MG63 (cell line): ENCODE measurements at regions not wholly inside any gene's neighbourhood (a gene's known extent, or its start where the extent isn't known, plus 50 kb on each side); places are given as distances from the start of the nearest gene placed in this dataset.

Experiments used
- DNase-seq: peaks from one replicate; pipeline ENCODE4 v3.0.0-alpha.2; 2020
- H3K27me3 ChIP-seq: fragments of 250-450 bp; sonication (Bioruptor Pico); 2 replicates; pipeline ENCODE4 v1.5.1; 2020; ENCODE audit warnings: mild to moderate bottlenecking, moderate library complexity
- H3K36me3 ChIP-seq: fragments of 250-450 bp; sonication (Bioruptor Pico); 2 replicates; pipeline ENCODE4 v1.5.1; 2020; ENCODE audit warnings: mild to moderate bottlenecking, moderate library complexity
- H3K4me3 ChIP-seq: fragments of 250-450 bp; sonication (Bioruptor Pico); 2 replicates; pipeline ENCODE4 v1.5.1; 2020; ENCODE audit warnings: mild to moderate bottlenecking, moderate library complexity
- H3K9me3 ChIP-seq: fragments of 250-450 bp; sonication (Bioruptor Pico); 2 replicates; pipeline ENCODE4 v1.5.1; 2020; ENCODE audit warnings: mild to moderate bottlenecking, moderate library complexity

DNA sequence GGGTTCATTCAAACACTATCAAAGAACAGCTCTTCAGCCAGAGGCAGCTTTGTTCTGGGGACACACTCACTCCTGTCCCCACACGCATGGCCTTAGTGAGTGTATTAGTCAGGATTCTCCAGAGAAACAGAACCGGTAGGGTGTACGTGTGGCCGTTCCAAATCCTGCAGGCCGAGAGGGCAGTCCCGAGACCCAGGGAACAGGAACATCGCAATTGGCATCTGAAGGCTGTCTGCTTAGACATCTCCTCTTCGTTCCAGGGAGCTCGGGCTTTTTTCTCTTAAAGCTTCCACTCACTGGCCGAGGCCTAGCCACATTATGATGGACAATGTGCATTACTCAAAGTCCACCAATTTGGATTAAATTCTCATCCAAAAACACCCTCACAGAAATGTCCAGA, 523.3 kb downstream of the GLRX3 start:
- Histone ChIP-seq H3K4me3 (no peak overlapping the region), H3K36me3 (no peaks in the 10 kb centered on the region), H3K9me3 (no peaks in the 10 kb centered on the region), H3K27me3 (no peaks in the 10 kb centered on the region)
- no peak for DNase-seq

DNA sequence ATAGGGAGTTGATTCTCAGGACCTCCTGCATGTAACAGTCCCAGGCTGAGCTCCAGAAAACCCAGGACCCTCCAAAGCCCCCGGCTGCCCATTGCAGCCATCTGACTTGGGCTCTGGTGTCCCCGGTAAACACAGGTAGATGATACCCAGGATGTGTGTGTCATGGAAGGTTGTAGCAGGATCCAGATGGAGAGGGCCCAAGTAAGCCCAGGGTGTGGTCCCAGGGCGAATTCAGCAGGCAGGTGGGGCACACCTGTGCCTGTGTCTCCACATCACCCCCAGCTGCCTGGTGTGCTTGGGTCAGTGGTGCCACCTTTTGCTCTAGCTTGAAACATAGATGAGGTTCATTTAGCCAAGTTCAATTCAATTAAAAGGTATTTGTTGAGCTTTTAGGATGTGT, 524.1 kb downstream of the GLRX3 start:
- Histone ChIP-seq H3K36me3 (no peaks in the 10 kb centered on the region), H3K9me3 (no peaks in the 10 kb centered on the region), H3K4me3 (no peak overlapping the region), H3K27me3 (no peaks in the 10 kb centered on the region)
- DNase-seq = no peak

- no peaks in the 10 kb centered on the region for H3K9me3 ChIP-seq
These were observed 525.2 kb downstream of the GLRX3 start for GRCh38 chr10:130661419-130661818.

DNA sequence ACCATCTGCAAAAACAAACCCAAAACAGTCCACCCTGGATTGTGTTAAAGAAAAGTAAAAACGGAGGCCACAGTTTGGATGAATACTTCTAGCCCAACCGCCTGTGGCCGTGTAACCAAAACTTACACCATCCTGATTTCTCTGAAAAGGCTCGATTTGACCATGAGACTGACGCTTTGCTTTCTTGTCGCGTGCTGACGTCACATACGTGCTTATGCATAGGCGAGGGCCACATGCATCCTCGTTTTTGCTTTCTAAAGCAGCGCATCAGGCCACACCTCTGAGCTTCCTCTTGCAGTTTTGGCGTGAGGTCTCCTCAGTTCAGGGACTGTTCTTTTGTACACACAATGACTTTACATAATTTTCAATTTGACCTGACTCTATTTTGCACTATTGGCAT, 526.6 kb downstream of the GLRX3 start:
- Histone ChIP-seq H3K4me3 (no peak overlapping the region), H3K36me3 (no peaks in the 10 kb centered on the region), H3K9me3 (no peaks in the 10 kb centered on the region), H3K27me3 (no peaks in the 10 kb centered on the region)
- no peak for DNase-seq

More at GRCh38 chr10:130661419-130661818, 525.2 kb downstream of the GLRX3 start:
- Histone ChIP-seq H3K4me3 (no peak overlapping the region), H3K36me3 (no peaks in the 10 kb centered on the region), H3K27me3 (no peaks in the 10 kb centered on the region)
- no peak for DNase-seq

- DNase-seq = no peak
- Histone ChIP-seq H3K9me3 (no peaks in the 10 kb centered on the region), H3K4me3 (no peak overlapping the region), H3K27me3 (no peaks in the 10 kb centered on the region), H3K36me3 (no peaks in the 10 kb centered on the region)
These were observed 528.3 kb downstream of the GLRX3 start for GRCh38 chr10:130664526-130664925.

DNA sequence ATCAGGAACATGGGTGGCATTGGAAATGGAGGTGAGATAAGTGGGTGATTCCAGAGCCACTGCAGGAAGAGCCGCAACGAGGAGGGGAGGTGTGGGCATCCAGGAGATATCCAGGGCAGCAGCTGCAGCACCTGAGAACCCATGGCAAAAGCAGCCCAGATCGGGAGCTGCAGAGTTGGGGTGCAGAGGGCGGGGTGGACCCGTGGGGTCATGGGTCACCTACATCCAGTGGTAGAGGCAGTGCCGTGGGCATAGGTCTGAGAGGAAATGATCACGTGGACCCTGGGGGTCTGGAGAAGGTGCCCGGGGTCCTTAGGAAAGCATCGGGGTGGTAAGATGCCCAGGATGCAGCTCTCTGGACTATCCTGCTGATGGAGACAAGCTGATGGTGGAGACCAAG, 530.0 kb downstream of the GLRX3 start:
- no peak overlapping the region for H3K4me3 ChIP-seq
- H3K36me3 ChIP-seq = no peaks in the 10 kb centered on the region
- no peak for DNase-seq
- H3K27me3 ChIP-seq = no peaks in the 10 kb centered on the region
- H3K9me3 ChIP-seq = no peaks in the 10 kb centered on the region

DNA sequence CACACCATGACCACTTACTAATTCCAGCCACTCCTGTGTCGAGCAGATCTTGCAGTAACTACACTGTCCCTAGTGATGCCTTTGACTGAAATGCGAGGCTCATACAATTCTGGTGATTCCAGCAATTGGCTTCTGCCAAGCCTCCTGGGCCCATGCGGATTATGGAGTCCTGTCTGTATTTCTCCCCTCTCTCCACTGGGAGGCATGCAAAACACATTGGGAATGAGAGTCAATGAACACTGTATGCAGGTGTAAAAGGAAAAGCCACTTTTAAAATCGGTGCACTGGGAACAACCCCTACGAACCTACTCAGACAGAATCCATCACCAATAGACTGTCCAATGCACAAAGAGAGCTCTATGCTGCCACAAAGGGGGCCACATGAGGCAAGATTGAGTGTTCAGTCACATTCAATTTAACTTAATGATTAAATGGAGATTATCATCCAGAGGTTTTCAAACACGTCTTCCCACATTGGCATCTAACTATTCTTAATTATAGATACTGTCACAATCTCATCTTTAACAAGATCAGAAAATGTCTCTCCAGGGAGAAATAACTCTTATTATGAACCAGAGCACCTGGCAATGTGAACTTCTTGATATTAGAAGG, 550.6 kb downstream of the GLRX3 start:
- no peak overlapping the region for H3K4me3 ChIP-seq
- no peaks in the 10 kb centered on the region for H3K36me3 ChIP-seq
- DNase-seq = no peak
- H3K27me3 ChIP-seq = 0 out of 2 replicates have a peak, but pooled peaks cover 2% of the 10 kb centered on the region
- no peaks in the 10 kb centered on the region for H3K9me3 ChIP-seq

- H3K36me3 ChIP-seq = no peaks in the 10 kb centered on the region
- no peak for DNase-seq
- no peak overlapping the region for H3K4me3 ChIP-seq
- H3K9me3 ChIP-seq = no peaks in the 10 kb centered on the region
- 0 out of 2 replicates have a peak, but pooled peaks cover 2% of the 10 kb centered on the region for H3K27me3 ChIP-seq
These were observed 551.4 kb downstream of the GLRX3 start for GRCh38 chr10:130687566-130687965.

DNA sequence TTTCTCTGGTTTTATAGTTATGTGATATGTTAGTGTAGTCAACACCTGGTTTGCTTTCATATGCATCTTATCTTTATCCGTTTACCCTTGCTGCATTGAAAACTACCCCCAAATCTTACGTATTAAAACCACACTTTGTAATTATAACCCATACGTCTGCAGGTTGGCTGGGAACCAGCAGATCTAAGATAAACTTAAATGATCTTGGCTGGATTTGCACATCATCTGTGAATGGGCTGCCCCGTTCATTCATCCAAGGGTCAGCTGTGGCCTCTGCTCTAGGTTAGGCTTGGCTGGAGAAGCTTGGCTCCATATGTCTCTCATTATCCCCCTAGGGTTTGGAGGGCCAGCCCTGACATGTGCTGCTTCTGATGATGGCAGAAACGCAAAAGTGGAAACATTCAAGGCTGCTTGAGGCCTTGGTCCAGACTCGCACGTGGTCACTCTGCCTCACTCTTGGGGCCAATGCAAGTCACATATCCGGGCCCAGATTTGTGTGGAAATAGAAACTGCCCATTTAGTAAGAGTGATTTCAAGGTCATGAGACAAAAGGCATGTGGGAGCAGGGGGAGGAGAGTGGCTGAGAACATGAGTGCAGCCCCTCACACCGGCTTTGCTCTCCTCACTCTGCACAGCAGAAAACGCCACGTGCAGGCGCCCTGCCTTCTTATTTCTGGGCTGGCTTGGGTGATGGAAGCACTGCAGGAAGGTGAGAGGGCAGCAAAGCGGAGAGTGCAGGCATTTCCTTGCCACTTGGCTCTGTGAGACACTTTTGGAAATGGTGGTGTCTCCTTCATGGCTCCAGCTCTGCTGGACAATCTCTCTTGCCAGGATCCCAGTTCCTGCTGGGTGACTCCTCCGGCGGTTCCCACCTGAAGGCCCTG, 553.8 kb downstream of the GLRX3 start:
- no peaks in the 10 kb centered on the region for H3K36me3 ChIP-seq
- H3K27me3 ChIP-seq = 0 out of 2 replicates have a peak, but pooled peaks cover 2% of the 10 kb centered on the region
- no peaks in the 10 kb centered on the region for H3K9me3 ChIP-seq
- H3K4me3 ChIP-seq = no peak overlapping the region
- no peak for DNase-seq

- Histone ChIP-seq H3K9me3 (no peaks in the 10 kb centered on the region), H3K4me3 (no peak overlapping the region), H3K27me3 (0 out of 2 replicates have a peak, but pooled peaks cover 2% of the 10 kb centered on the region), H3K36me3 (no peaks in the 10 kb centered on the region)
- DNase-seq = no peak
These were observed 555.6 kb downstream of the GLRX3 start for GRCh38 chr10:130691776-130692175.

GRCh38 chr10:130696870-130697269, 560.7 kb downstream of the GLRX3 start:
- no peak for DNase-seq
- no peak overlapping the region for H3K4me3 ChIP-seq
- no peaks in the 10 kb centered on the region for H3K27me3 ChIP-seq
- H3K36me3 ChIP-seq = no peaks in the 10 kb centered on the region
- no peaks in the 10 kb centered on the region for H3K9me3 ChIP-seq

- no peak for DNase-seq
- H3K27me3 ChIP-seq = no peaks in the 10 kb centered on the region
- no peaks in the 10 kb centered on the region for H3K9me3 ChIP-seq
- no peak overlapping the region for H3K4me3 ChIP-seq
- no peaks in the 10 kb centered on the region for H3K36me3 ChIP-seq
These were observed 571.3 kb downstream of the GLRX3 start for GRCh38 chr10:130707389-130707979.

DNA sequence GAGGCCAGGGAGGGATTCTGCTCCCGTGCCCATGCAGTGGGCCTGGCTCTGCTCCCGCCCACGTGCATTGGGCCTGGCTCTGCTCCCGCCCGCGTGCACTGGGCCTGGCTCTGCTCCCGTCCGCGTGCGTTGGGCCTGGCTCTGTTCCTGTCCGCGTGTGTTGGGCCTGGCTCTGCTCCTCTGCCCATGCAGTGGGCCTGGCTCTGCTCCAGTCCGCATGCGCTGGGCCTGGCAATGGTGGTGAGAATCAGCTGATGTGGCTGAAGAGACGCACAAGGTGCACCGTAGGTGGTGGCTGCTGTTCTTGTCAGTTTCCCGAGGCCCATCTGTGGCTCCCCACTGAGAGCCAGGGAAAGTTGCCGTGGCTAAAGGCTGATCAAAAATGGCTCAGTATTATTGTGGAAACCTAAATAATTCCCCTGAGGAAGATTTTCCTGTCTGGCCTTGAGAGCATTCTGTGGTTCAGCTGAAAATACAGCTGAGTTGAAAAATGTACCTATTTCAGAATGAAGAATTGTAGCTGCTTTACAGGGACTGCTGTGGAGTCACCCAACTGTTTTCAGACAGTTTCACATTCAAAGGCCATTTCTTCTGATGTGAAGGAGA, 572.4 kb downstream of the GLRX3 start:
- Histone ChIP-seq H3K4me3 (no peak overlapping the region), H3K27me3 (no peaks in the 10 kb centered on the region), H3K9me3 (no peaks in the 10 kb centered on the region), H3K36me3 (no peaks in the 10 kb centered on the region)
- no peak for DNase-seq

DNA sequence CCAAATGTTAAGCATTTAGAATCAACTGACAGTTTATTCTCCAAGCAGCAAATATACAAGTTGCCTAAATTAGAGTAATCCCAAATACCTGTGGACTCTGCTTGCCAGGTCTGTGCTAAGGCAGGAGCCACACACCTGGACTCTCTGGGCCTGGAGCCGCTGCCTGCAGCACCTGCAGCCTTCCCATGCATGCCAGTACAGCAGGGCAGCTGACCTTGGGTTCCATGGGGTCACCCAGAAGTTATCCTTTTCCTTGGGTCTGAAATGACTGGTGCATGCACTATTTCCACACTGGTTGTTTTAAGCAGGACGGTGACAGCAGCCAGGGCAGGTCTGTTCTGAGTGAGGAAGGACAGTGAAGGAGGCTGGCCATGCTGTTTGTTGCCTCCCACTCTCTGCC, 573.2 kb downstream of the GLRX3 start:
- Histone ChIP-seq H3K27me3 (no peaks in the 10 kb centered on the region), H3K4me3 (no peak overlapping the region), H3K36me3 (no peaks in the 10 kb centered on the region), H3K9me3 (no peaks in the 10 kb centered on the region)
- no peak for DNase-seq

- no peak for DNase-seq
- no peaks in the 10 kb centered on the region for H3K9me3 ChIP-seq
- H3K36me3 ChIP-seq = no peaks in the 10 kb centered on the region
- no peak overlapping the region for H3K4me3 ChIP-seq
- H3K27me3 ChIP-seq = no peaks in the 10 kb centered on the region
These were observed 574.9 kb downstream of the GLRX3 start for GRCh38 chr10:130711072-130711471.

DNA sequence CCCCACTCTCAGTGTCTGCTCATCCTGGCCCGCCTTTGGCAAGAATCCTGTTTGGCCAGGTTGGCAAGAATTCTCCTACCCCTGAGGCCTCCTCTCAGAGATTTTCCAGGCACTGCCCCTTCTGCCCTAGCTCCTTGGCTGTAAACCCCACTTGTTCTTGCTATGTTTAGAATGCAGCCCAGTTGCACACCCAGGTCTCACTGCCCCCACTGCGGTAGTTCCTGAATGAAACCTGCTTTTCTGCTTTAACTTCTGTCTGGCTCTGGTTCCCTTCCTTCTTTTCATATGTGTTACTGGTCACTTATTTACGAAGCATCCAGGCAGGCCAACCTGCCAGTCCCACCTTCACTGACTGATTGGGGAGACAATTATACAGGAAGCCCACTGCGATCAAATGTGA, 576.9 kb downstream of the GLRX3 start:
- H3K9me3 ChIP-seq = no peaks in the 10 kb centered on the region
- no peak for DNase-seq
- no peak overlapping the region for H3K4me3 ChIP-seq
- H3K36me3 ChIP-seq = no peaks in the 10 kb centered on the region
- H3K27me3 ChIP-seq = no peaks in the 10 kb centered on the region

DNA sequence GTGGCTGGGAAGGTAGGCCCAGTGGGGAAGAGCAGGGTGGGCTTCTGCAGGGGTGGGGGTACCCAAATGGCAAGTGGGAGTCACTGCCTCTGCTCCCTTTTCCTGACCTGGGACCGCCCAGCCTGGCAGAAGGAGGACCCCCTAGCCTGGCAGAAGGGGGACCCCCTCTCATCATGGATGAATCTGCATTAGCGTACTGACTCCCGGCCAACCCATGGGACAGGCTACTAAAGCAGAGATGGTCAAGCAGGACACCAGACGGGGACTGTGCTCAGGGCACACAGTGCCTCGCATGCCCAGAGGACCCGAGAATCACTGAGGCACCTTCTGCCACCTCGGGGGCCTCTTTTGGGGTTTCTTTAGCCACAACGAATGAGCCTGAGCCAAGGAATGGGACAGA, 577.5 kb downstream of the GLRX3 start:
- H3K4me3 ChIP-seq = no peak overlapping the region
- no peaks in the 10 kb centered on the region for H3K27me3 ChIP-seq
- H3K9me3 ChIP-seq = no peaks in the 10 kb centered on the region
- no peaks in the 10 kb centered on the region for H3K36me3 ChIP-seq
- no peak for DNase-seq
